Thyroid gland (tissue), 4 donors: ENCODE measurements at regions not wholly inside any gene's neighbourhood (a gene's known extent, or its start where the extent isn't known, plus 50 kb on each side); places are given as distances from the start of the nearest gene placed in this dataset.

Experiments
- POLR2A ChIP-seq, 2 donors: fragments of 450-650 bp; IDR thresholded peaks; one replicate each; pipeline ENCODE4 v1.6.1; 2017; ENCODE audit warnings: antibody characterized with exemption in 2 of 2, mild to moderate bottlenecking in 2 of 2, moderate library complexity in 1 of 2
- TF ChIP-seq, protein P1 (sequence below), 6 experiments: fragments of 200-600 bp in 3 of 6; fragments of 450-650 bp in 3 of 6; sonication (generic) in 3 of 6; IDR thresholded peaks; one replicate each; pipeline ENCODE4 v1.5.1; 2016 to 2019; ENCODE audit warnings: antibody characterized with exemption in 6 of 6, mild to moderate bottlenecking in 2 of 6, inconsistent platforms in 1 of 6, moderate library complexity in 1 of 6

DNA sequence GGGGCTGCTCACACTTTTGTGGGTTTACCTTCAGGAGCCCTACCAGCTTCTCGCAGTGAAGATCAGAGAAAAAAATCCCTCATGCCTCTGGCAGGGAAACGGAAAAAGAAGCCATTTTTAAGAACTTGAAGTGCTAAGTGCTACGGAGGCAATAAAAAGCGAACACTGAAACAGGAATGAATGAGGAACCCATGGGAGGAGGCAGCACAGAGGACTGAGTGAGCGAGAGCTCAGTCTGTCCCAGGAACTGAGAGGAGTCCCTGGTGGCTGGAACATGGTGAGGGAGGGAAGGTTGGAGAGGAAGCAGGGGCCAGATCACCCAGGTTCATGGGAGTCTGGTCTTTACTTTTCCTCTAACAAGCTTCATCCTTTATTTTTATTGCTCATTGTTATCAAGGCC lies 228.1 kb upstream of the PROK2 start:
- TF ChIP-seq POLR2A (IDR thresholded peaks at IDR 0.05) = no peak
- TF ChIP-seq, protein P1, sequence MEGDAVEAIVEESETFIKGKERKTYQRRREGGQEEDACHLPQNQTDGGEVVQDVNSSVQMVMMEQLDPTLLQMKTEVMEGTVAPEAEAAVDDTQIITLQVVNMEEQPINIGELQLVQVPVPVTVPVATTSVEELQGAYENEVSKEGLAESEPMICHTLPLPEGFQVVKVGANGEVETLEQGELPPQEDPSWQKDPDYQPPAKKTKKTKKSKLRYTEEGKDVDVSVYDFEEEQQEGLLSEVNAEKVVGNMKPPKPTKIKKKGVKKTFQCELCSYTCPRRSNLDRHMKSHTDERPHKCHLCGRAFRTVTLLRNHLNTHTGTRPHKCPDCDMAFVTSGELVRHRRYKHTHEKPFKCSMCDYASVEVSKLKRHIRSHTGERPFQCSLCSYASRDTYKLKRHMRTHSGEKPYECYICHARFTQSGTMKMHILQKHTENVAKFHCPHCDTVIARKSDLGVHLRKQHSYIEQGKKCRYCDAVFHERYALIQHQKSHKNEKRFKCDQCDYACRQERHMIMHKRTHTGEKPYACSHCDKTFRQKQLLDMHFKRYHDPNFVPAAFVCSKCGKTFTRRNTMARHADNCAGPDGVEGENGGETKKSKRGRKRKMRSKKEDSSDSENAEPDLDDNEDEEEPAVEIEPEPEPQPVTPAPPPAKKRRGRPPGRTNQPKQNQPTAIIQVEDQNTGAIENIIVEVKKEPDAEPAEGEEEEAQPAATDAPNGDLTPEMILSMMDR (IDR thresholded peaks at IDR 0.05) = no peak
